ENCODE measurements at regions not wholly inside any gene's neighbourhood (a gene's known extent, or its start where the extent isn't known, plus 50 kb on each side); places are given as distances from the start of the nearest gene placed in this dataset.

DNA sequence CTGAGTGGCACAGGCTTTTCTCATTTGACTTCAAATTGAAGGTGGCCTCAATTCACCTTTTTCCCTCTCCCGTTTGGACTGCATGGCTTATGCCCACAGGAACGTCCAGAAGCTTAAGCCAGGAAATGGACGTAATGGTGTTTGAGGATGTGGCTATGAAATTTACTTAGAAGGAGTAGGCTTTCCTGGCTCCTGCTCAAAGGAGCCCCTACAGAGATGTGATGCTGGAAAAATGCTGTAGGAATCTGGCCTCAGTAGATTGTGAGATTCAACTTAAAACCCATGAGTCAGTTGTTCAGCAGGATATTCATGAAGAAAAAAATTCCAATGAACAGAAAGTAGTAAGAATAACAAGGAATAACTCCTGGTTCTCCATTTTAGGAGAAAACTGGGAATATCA lies 129.0 kb downstream of the ICOS start:
- Histone ChIP-seq H3K27me3 (no peaks in the 10 kb centered on the region), H3K4me1 (no peaks in the 10 kb centered on the region), H3K36me3 (no peaks in the 10 kb centered on the region), H3K9me3 (no peaks in the 10 kb centered on the region), H3K27ac (no peak overlapping the region), H3K4me3 (no peak overlapping the region)
- ATAC-seq (no peak), DNase-seq (no peak)
- intact Hi-C loops (cut with DNase I) = no loop called here
- TF ChIP-seq CTCF (IDR thresholded peaks at IDR 0.05) = no peak

DNA sequence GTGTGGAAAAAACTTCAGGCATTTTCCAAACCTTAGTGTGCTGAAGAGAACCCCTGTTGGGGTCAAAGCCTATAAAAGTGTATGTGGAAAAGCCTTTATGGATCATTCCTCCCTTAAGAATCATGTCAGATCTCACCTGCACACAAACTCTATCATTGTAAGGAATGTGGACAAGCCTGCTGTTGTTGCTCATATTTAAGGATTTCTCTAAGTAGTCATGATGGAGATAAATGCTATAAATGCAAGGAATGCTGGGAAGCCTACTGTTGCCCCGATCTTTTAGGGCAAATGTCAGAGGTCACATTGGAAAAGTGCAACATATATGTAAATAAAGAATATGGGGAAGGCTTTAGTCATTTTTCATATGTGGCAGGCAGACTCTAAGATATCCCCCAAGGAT lies 129.5 kb downstream of the ICOS start:
- ATAC-seq = no peak
- H3K4me1 ChIP-seq = no peaks in the 10 kb centered on the region
- no peak for DNase-seq
- no peaks in the 10 kb centered on the region for H3K9me3 ChIP-seq
- H3K36me3 ChIP-seq = no peaks in the 10 kb centered on the region
- no peak overlapping the region for H3K4me3 ChIP-seq
- intact Hi-C loops (cut with DNase I) = no loop called here
- H3K27me3 ChIP-seq = no peaks in the 10 kb centered on the region
- no peak for TF ChIP-seq CTCF (IDR thresholded peaks at IDR 0.05)
- H3K27ac ChIP-seq = no peak overlapping the region

- Histone ChIP-seq H3K4me3 (no peak overlapping the region), H3K4me1 (no peaks in the 10 kb centered on the region), H3K36me3 (no peaks in the 10 kb centered on the region), H3K27ac (no peak overlapping the region), H3K9me3 (no peaks in the 10 kb centered on the region), H3K27me3 (no peaks in the 10 kb centered on the region)
- DNase-seq = no peak
- no peak for ATAC-seq
- intact Hi-C loops (cut with DNase I) = no loop called here
- no peak for TF ChIP-seq CTCF (IDR thresholded peaks at IDR 0.05)
Observed at GRCh38 chr2:204069804-204070203, 133.2 kb downstream of the ICOS start.

GRCh38 chr2:204072443-204073324 lies 136.1 kb downstream of the ICOS start:
- no peaks in the 10 kb centered on the region for H3K9me3 ChIP-seq
- ATAC-seq = peak; percentile 78
- H3K27me3 ChIP-seq = no peaks in the 10 kb centered on the region
- intact Hi-C loops (cut with DNase I) = no loop called here
- H3K4me1 ChIP-seq = no peaks in the 10 kb centered on the region
- H3K4me3 ChIP-seq = no peak overlapping the region
- no peaks in the 10 kb centered on the region for H3K36me3 ChIP-seq
- peak; percentile 31 to 47 for TF ChIP-seq CTCF (IDR thresholded peaks at IDR 0.05)
- H3K27ac ChIP-seq = no peak overlapping the region
- DNase-seq = no peak

- no peak for TF ChIP-seq CTCF (IDR thresholded peaks at IDR 0.05)
- Histone ChIP-seq H3K36me3 (no peaks in the 10 kb centered on the region), H3K27ac (no peak overlapping the region), H3K27me3 (no peaks in the 10 kb centered on the region), H3K4me3 (no peak overlapping the region), H3K4me1 (no peaks in the 10 kb centered on the region), H3K9me3 (no peaks in the 10 kb centered on the region)
- DNase-seq = no peak
- peak; percentile 38 for ATAC-seq
- intact Hi-C loops (cut with DNase I) = no loop called here
Observed at GRCh38 chr2:204074456-204074855, 137.9 kb downstream of the ICOS start.
